HG03521 (cell line): ENCODE measurements at regions not wholly inside any gene's neighbourhood (a gene's known extent, or its start where the extent isn't known, plus 50 kb on each side); places are given as distances from the start of the nearest gene placed in this dataset.

Experiments
- ATAC-seq: cut with Tn5 transposase; IDR thresholded peaks from one replicate; pipeline ENCODE4 v1.9.1; 2021; ENCODE audit warnings: mild to moderate bottlenecking, moderate library complexity; ENCODE audit not compliant: unreplicated experiment

DNA sequence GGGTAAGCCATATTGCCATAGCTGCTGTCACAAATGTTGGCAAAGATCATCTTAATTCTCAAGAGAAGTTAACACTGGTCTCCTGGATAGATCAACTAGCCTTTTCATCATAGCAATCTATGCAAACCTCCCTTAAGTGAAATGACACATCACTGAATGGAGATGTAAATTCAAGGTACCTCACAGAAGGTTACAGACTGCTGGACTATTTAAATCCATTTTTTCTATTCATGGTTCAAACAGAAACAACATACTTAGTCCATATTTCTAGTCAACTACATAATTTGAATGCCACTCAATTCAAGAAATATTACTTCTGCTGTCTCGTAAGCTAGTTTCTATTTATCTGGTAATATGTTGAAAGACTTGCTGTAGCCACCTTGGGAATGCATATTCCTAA, 748.3 kb downstream of the C12orf50 start:
- ATAC-seq: peak; percentile 20

DNA sequence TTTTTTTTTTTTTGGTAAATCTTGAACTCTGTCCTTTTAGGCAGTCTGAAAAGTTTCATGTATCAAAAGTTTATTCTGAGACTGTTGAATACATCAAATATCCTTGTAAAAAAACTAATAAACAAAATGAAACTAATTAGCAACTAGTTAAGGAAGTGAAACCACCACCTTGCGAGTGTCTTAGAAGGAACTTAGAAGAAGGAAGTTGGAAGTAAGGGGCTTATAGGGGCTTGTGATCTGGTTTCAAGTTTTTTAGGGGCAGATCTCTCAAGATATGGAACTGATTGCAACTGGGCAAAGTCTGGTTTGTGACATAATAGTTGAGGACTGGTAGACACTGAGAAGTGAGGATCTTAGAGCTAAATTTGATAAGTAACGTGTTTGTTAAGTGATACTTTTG, 748.8 kb downstream of the C12orf50 start:
- peak; percentile 76 for ATAC-seq

DNA sequence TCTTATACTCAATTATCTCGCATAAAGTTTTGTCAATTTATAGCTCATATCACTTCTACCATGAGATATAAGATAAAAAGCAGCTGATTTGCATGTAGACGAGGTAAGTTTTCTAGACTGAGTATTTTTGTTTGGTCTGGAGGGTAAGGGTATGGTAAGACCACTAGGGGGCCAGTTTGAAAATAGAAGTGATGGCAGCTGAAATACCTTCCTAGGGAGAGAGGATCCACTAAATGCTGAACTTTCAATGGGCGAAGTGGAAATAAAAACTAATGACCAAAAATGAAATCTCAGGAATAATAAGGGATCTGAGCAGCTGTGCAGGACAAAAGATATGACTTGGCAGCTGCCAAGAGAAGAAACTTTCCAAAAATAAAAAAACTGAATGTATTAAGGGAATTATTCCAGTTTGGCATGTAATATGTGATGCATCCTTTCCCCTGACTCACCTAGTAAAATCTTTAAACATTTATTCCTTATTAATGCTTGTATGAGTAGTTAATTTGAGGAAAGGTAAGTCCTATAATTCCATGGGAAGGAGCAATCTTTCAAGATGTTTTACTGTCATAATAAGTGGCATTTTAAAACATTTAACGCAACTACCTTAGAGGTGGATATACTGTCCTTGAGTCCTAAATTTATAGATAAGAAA, 754.5 kb downstream of the C12orf50 start:
- peak; percentile 74 for ATAC-seq

DNA sequence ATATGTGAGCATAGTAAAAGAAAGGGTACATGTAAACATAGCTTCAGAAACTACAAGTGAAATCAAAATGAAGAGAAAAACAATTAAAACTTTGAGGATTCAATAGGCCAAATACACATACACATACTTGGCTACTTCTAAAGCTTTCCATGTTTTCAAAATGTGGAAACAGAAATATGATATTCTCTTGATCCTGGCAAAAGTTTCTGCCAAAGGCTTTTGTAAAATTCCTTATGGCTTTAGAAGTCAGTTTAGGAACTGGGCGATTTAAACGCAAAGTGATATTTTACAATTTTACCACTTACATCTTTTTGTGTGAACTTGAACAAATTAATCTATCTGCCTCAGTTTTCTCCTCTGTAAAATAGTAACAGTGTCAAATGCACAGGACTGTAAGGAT, 756.4 kb downstream of the C12orf50 start:
- ATAC-seq: no peak

DNA sequence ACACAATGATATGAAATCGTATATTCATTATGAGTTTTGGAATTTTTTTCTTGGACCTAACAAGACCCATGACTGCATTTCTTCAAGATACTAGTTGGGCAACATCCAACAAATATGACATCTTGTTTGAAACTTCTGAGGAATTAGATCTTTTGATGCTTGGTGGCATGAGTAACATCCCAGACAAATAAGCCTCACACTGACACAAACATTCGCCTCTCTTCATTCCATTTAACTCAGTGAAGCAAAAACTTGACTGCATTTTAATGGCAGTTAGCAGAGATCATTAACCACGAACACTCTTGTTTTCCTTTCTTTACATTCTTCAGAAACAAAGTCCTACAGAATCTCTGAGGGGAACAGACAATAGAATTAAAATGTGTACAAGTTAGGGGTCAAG, 758.3 kb downstream of the C12orf50 start:
- ATAC-seq: no peak

DNA sequence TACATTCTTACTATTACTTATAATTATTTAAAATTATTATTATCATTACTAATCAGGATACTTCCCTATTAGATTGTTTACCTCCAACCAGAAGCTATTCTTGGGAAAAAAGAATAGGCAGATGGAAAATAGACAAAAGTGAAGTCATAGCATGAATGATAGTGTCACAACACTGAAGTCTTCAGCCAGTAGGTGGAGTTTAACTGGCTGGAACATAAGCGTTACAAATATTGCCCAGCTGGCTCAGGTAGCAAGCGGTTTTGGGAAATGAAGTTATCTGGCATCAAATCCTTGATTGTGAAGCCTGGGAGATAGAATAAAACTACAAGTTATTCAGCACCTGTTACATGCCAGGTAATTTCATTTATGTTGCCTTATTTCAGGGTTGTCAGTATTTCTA, 762.9 kb downstream of the C12orf50 start:
- ATAC-seq: no peak

DNA sequence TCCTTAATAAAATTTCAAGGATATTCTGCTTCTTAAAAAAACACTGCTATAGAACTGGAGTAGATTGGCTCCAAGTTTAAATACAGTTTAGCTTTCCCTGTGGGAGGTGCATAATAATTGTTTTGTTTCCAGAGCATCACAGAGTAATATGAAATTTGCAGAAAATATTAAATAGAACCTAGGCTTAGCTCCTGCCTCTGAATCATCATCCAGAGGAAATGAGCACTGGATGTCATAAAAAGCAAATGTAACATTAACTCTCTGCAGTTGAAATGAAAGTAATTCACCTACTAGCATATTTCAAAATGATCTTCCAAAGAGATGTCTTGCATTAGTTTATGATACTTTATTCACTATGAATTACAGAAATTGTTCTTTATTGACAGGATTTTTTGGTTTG, 769.8 kb downstream of the C12orf50 start:
- ATAC-seq: no peak

DNA sequence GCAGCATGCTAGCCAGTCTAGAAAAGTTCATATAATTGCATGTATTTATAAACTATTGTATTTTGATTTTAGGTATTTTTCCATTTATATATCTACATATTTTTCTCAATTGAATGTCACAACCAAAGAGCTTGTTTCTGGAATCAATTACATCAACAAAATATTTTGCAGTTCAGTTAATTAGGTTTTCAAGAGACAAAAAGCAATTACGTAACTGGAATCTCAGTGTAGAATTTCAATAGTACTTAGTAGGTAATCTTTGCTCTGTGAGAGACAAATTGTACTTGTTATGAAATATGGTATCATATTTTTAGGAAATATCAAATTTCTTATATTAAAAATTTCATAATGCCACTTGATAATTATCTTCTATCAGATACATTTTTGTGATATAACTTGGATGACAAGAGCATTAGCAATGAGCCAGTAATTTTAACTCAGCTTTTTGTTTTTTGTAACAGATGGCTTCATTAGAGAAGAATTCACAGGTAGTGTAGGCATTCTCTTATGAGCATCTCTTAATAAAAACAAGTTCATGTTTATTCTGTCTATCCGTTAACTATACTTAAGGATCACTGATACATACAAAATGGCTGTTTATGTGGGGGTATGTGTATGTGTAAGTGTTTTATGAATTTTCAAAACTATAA, 774.7 kb downstream of the C12orf50 start:
- no peak for ATAC-seq

DNA sequence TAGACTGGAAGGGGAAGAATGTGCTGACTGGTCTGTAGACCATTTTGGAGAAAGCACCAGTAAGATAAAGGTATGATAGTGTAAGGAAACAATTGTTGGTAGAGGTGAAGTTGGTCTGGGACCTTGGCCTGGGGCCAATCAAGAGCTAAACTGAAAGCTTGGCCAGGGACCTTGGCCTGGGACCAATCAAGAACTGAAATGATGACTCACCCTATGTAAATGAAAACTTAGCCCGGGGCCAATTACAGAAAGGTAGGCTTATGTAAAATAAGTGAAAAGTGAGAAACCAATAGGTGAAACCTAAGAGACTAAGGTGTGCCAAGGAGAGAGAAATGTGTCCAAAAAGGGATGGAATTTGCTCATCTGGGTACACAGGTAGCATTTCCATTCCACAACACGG, 776.0 kb downstream of the C12orf50 start:
- ATAC-seq: no peak

DNA sequence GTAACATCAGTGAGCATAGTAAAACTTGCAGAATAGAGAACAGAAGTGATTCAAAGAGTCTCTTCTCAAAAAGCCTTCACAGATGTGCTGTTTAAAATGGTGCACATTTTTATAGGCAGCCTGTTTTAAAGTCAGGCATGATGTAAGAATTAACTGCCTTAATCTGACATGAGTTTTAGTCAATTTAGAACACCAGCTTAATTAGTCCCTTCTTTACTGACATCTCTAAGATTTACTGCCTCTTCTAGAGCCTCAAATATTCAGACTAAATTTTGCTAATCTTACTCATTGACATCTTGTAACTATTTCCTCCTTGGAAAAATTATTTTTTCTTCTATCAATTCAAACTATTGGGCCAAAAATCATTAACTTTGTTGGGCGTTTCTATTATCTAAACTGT, 782.5 kb downstream of the C12orf50 start:
- ATAC-seq: no peak

DNA sequence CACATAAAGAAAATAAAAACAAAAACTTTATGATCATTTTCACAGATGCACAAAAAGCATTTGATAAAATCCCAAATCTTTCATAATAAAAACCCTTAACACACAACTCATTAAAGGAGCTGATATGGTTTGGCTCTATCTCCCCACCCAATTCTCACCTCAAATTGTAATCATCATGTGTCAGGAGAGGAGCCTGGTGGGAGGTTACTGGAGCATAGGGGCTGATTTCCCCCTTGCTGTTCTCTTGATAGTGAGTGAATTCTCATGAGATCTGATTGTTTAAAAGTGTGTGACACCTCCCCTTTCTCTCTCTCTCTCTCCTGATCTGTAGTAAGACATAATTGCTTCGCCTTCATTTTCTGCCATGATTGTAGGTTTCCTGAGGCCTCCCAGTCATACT, 790.7 kb downstream of the C12orf50 start:
- no peak for ATAC-seq

DNA sequence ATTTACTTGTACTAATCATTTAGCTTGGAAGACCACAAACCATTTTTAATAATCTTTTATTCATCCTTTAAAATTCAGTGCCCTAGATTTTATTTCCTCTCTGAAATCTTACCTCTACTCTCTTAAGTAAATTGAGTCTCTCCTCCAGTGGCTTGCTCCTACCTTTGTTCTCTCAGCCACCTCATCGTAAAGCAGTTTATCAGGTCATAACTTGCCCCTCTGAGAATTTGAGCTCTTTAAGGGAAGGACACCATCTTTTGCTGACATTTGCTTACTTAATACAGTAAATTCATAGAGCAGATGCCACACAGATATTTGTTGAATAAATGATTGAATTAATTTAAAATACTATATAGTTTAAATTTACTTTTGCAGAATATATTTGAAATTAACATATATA, 794.3 kb downstream of the C12orf50 start:
- ATAC-seq: no peak

DNA sequence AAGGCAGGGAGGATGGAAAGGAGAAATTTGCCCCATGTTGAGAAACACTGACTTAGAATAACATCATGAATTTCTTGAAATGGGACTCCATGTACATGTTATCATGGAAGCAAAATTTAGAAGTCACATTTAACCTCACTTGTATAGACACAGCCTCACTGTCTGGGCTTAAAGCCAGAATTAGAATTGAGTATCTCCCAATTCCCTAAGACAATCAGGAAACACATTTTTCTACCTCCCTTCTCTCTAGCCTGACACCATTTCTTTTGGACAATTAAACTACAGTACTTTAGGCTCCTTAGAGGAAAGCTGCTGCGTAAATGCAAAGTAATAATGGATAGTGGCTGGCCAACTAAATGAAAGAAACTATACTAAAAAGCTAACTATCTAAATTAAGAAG, 795.5 kb downstream of the C12orf50 start:
- ATAC-seq: no peak

DNA sequence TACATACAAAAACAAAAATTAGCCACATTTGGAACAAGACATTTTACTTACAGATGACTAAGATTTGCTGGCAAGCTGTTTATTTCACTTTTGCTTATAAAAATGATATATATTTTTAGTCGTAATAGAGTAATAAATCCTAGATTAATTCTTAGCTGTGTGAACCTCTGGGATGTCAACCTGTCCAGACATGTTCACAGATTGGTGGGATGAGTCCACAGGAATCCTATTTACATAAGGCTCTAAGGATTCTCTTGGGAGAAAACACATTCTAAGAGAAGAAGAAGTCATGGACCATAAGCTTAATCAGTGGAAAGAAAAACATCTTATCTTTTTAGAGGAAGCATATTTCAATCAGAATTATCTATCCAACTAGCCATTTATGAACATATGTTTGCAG, 797.4 kb downstream of the C12orf50 start:
- no peak for ATAC-seq

DNA sequence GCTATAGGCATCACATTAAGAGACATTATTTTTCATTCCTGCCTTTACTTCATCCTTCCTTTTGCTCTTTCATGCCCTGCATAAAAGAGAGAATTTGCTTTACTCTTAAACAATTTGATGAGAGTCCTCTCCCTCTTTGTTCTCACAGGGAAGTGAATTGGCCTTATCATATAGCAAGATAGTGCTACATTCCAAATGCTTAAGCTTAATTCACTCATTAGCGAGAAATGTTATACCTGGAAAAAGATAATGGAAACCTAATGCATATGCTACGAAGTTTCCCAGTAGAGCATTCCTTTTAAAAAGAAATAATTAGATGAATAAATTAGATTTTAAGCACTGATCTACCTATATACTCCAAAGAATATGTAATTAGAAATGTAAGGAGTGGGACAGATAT, 798.8 kb downstream of the C12orf50 start:
- no peak for ATAC-seq

DNA sequence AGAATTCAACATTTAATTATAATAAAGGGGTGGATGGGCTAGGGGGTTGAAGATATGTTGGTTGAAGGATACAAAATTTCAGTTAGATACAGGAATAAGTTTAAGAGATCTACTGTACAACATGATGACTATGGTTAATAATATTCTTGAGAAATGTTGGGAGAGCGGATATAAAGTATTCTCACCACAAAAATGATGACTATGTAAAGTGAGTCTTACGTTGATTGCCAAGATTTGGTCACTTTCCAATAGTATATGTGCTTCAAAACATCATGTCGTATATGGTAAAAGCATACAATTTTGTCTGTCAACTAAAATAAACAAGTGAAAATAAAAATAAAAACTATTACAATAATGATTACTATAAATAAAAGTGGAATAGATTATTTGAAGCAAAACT, 802.0 kb downstream of the C12orf50 start:
- ATAC-seq: no peak

DNA sequence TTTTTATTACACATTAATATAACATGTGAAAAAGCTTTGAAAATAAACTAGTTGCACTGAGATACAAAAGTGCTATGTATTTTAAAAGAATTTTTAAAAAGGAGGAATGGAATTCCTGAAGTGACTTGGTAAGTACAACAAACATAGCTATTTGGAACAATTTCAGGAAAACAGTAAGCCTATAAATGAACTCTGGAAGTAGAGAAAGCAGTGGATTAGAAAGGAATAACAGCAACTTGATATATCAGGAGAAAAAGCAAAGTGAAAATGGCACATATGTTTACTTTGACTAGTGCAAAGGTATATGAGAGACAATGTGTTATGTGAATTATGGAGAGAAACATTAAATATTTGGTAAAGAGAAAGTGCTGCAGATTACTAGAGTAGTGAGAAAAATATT, 811.7 kb downstream of the C12orf50 start:
- ATAC-seq: no peak

DNA sequence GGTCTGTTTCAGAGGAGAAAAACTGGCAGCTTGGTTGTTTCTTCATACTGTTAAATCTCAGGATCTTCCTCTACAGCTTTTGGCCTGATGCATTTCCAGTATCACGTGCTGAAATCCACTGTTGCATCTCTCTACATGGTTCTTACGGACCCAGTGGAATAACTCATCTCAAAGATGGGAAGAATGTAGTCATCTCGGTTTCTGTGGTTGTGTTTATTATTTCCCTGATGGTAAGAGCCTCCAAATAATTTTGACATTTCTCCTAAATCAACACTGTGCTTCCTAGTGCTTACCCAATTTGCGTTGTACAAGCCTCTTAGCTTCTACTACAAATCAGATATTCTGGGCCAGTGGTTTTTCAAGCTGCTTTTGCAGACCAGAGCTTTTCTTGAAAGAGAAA, 812.8 kb downstream of the C12orf50 start:
- ATAC-seq: no peak

DNA sequence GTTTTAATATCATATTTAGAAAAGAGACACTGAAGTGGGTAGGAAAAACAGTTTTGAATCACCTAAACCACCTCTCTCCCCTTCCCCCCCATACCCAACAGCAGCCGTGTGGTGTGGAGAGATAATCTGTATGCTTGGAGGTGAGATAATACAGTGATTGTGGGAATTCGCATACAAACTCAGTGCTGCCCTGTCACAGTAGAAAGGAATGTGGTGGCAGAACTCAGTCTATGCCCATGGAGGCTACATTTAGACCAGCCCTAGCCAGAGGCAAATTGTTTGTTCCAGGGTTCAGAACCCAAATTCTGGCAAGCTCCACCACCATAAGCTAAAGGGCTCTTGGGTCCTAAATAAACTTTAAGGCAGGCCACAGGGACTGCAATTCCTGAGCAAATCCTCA, 827.0 kb downstream of the C12orf50 start:
- no peak for ATAC-seq

DNA sequence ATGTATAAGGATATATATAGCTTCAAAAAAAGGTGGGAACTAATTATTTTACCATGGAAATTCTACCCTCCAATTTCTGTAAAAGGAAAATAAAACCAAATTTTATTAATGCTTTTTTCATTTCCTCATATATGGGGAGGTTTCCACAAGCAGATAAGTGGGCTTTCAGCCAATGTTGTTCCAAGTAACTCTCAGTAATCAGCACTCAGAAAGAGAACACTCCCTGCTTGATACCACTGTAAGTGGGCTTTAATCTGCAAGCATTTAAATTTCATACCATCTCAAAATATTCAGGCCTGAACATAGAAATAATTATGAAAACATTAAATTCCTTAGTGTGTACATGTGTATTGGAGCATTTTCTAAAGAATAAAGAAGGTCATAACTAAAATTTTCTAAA, 827.6 kb downstream of the C12orf50 start:
- no peak for ATAC-seq

DNA sequence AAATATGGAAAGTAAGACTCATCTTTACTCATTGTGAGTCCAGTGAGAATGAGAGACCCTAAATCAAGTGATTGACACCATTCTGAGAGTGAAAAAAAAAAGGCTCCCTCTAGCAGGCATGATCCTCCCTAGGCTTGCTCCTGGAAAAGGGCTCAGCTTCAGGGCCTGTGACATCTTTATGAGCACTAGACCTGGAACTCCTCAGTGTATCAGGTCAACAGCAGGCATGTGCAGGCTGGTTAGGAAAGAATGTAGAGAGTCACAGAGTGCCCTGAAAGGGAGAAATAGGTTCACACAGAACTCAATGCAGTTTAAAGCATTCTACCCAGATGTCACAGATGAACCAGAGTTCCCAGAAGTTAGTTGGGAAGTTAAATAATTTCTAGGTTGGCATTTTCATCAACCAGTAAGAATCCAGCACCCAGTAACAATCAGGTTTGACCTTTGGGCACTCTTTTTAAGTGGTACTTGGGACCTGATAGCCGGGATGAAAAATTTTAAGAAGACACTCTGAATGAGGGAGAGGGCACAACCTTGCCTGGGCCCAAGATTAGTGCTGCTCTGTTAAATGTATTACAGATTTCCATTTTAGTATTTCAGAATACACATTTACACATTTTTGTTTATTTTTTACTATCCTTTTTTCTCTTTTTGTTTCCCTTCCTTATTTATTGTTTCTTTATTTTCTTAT, 828.8 kb downstream of the C12orf50 start:
- ATAC-seq: no peak

DNA sequence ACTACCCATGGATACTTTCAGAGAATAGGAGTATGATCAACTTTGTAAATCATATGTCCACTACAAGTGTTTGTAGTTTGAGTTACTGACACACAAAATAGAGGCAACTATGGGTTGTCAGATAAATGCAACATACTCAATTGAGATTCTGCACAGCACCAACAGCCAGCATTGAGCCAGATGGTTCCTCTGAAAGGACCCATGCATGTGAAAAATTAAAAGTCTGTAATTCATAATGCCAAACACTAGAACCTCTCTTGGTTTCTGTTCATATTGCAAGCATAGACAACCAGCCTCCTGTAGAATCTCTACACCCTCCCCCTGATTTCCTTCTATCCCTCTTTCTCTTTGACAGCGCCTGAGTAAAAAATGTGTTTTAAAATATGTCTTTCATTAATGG, 831.0 kb downstream of the C12orf50 start:
- ATAC-seq: no peak
